Prostate gland (tissue), 2 donors: ENCODE measurements at regions not wholly inside any gene's neighbourhood (a gene's known extent, or its start where the extent isn't known, plus 50 kb on each side); places are given as distances from the start of the nearest gene placed in this dataset.

Source experiments
- DNase-seq: peaks from one replicate; pipeline ENCODE4 v3.0.0-alpha.2; 2019; ENCODE audit warnings: low spot score
- H3K27ac ChIP-seq, 2 donors: fragments of 200-600 bp; sonication (generic); 2 replicates each; pipeline ENCODE4 v1.5.1; 2017 to 2019
- H3K27me3 ChIP-seq: fragments of 200-600 bp; sonication (generic); replicated peaks from 2 replicates; pipeline ENCODE4 v1.5.1; 2019; ENCODE audit not compliant: insufficient read depth
- H3K36me3 ChIP-seq, 2 donors: fragments of 200-600 bp; sonication (generic); 1 replicate in 1 of 2; 2 replicates in 1 of 2; pipeline versions ENCODE4 v1.5.1 to v1.8.1; 2017 to 2019
- H3K4me1 ChIP-seq: fragments of 200-600 bp; sonication (generic); replicated peaks from 2 replicates; pipeline ENCODE4 v1.5.1; 2019
- H3K4me3 ChIP-seq, 2 donors: fragments of 200-600 bp; sonication (generic); 2 replicates each; pipeline ENCODE4 v1.5.1; 2017 to 2019
- H3K9me3 ChIP-seq: fragments of 200-600 bp; sonication (generic); 2 replicates; pipeline ENCODE4 v1.5.1; 2017
- CTCF ChIP-seq, 4 experiments: fragments of 200-600 bp in 2 of 4; fragments of 450-650 bp in 2 of 4; sonication (generic) in 2 of 4; IDR thresholded peaks; 1 replicate in 3 of 4; 2 replicates in 1 of 4; pipeline ENCODE4 v1.5.1; 2016 to 2019; ENCODE audit warnings: antibody characterized with exemption in 4 of 4, mild to moderate bottlenecking in 2 of 4, moderate library complexity in 2 of 4
- POLR2A ChIP-seq: fragments of 450-650 bp; IDR thresholded peaks from one replicate; pipeline ENCODE4 v1.6.1; 2016; ENCODE audit warnings: antibody characterized with exemption, mild to moderate bottlenecking
- POLR2AphosphoS5 ChIP-seq: sonication (generic); formaldehyde crosslinking; IDR thresholded peaks from one replicate; pipeline ENCODE4 v1.6.1; 2017; ENCODE audit warnings: antibody characterized with exemption
- WGBS: methylation state at CpG from one replicate; pipeline ENCODE4 v1.1.5; 2018; 5-methylcytosine and 5-hydroxymethylcytosine counted together
- intact Hi-C: fragments of 100-400 bp; cut with DNase I; formaldehyde crosslinking; loops from one replicate; pipeline ENCODE4 v1.14.2; 2022

- Histone ChIP-seq H3K9me3 (no peaks in the 10 kb centered on the region), H3K27ac (no peak overlapping the region), H3K4me1 (no peaks in the 10 kb centered on the region), H3K4me3 (no peak overlapping the region), H3K27me3 (no peaks in the 10 kb centered on the region), H3K36me3 (no peaks in the 10 kb centered on the region)
- intact Hi-C loops: no loop called here
- TF ChIP-seq POLR2A: no peak
- 77% methylated on average over 11 of the region's 11 CpGs for WGBS
- DNase-seq: no peak
Observed at GRCh38 chr4:27759611-27760575, 899.3 kb downstream of the STIM2 start.

- Histone ChIP-seq H3K27ac (no peak overlapping the region), H3K9me3 (no peaks in the 10 kb centered on the region), H3K27me3 (no peaks in the 10 kb centered on the region), H3K4me3 (no peak overlapping the region), H3K4me1 (no peaks in the 10 kb centered on the region), H3K36me3 (no peaks in the 10 kb centered on the region)
- 73% methylated on average over 5 of the region's 5 CpGs for WGBS
- TF ChIP-seq POLR2AphosphoS5: no peak
- no peak for TF ChIP-seq CTCF (IDR thresholded peaks at IDR 0.05)
- TF ChIP-seq POLR2A: no peak
- DNase-seq: no peak
- intact Hi-C loops: no loop called here
Observed at GRCh38 chr4:27763830-27764525, 903.3 kb downstream of the STIM2 start.

GRCh38 chr4:27764526-27764837, 903.8 kb downstream of the STIM2 start:
- H3K27ac ChIP-seq: no peak overlapping the region
- no peaks in the 10 kb centered on the region for H3K36me3 ChIP-seq
- intact Hi-C loops: no loop called here
- no peaks in the 10 kb centered on the region for H3K4me1 ChIP-seq
- no peaks in the 10 kb centered on the region for H3K27me3 ChIP-seq
- H3K9me3 ChIP-seq: no peaks in the 10 kb centered on the region
- TF ChIP-seq POLR2A (no peak), POLR2AphosphoS5 (no peak), CTCF (IDR thresholded peaks at IDR 0.05) (no peak)
- DNase-seq: no peak
- 32% methylated on average over 4 of the region's 4 CpGs for WGBS
- H3K4me3 ChIP-seq: no peak overlapping the region

GRCh38 chr4:27770895-27771294, 910.3 kb downstream of the STIM2 start:
- intact Hi-C loops: no loop called here
- 76% methylated on average over 7 of the region's 7 CpGs for WGBS
- no peak for DNase-seq
- Histone ChIP-seq H3K36me3 (no peaks in the 10 kb centered on the region), H3K4me3 (no peak overlapping the region), H3K9me3 (no peaks in the 10 kb centered on the region), H3K27ac (no peak overlapping the region), H3K27me3 (no peaks in the 10 kb centered on the region), H3K4me1 (no peaks in the 10 kb centered on the region)
- no peak for TF ChIP-seq POLR2A
- TF ChIP-seq POLR2AphosphoS5: no peak
- TF ChIP-seq CTCF (IDR thresholded peaks at IDR 0.05): no peak

- Histone ChIP-seq H3K4me1 (no peaks in the 10 kb centered on the region), H3K4me3 (no peak overlapping the region), H3K36me3 (no peaks in the 10 kb centered on the region), H3K9me3 (no peaks in the 10 kb centered on the region), H3K27ac (no peak overlapping the region), H3K27me3 (no peaks in the 10 kb centered on the region)
- DNase-seq: no peak
- 38% methylated on average over 3 of the region's 3 CpGs for WGBS
- intact Hi-C loops: no loop called here
- TF ChIP-seq POLR2AphosphoS5 (no peak), POLR2A (no peak), CTCF (IDR thresholded peaks at IDR 0.05) (no peak)
Observed at GRCh38 chr4:27775156-27775555, 914.5 kb downstream of the STIM2 start.
